GM18951 (cell line): ENCODE measurements at regions not wholly inside any gene's neighbourhood (a gene's known extent, or its start where the extent isn't known, plus 50 kb on each side); places are given as distances from the start of the nearest gene placed in this dataset.

ENCODE experiments used
- POLR2A ChIP-seq: IDR thresholded peaks from 4 replicates; pipeline ENCODE4 v1.6.1; 2011; ENCODE audit warnings: mild to moderate bottlenecking; ENCODE audit not compliant: insufficient read length, insufficient read depth; ENCODE audit errors: extremely low read depth
- in situ Hi-C: fragments of 300-500 bp; cut with MboI; formaldehyde crosslinking; loops from one replicate; pipeline ENCODE4 v1.12.0; 2022; ENCODE audit warnings: low sequenced_read_pairs, mixed read lengths, inconsistent platforms; ENCODE audit not compliant: unreplicated experiment

GRCh38 chr14:105659935-105660527 lies 133.6 kb downstream of the TMEM121 start:
- in situ Hi-C loops, result loop anchor here (25.0 kb wide), 1 partner anchor 277 kb away; no protein-coding TSS in a partner anchor
- TF ChIP-seq POLR2A, result no peak

- in situ Hi-C loops, result loop anchor here (25.0 kb wide), 1 partner anchor 276 kb away; no protein-coding TSS in a partner anchor
Measured at GRCh38 chr14:105660816-105661531, 134.6 kb downstream of the TMEM121 start.

GRCh38 chr14:105662043-105662442 lies 135.7 kb downstream of the TMEM121 start:
- in situ Hi-C loops, result loop anchor here (25.0 kb wide), 1 partner anchor 275 kb away; no protein-coding TSS in a partner anchor

More at GRCh38 chr14:105660816-105661531, 134.6 kb downstream of the TMEM121 start:
- TF ChIP-seq POLR2A, result no peak

- in situ Hi-C loops, result loop anchor here (25.0 kb wide), 1 partner anchor 275 kb away; no protein-coding TSS in a partner anchor
Measured at GRCh38 chr14:105662592-105662991, 136.2 kb downstream of the TMEM121 start.

- in situ Hi-C loops, result loop anchor here (25.0 kb wide), 1 partner anchor 274 kb away; no protein-coding TSS in a partner anchor
Measured at GRCh38 chr14:105663323-105663722, 136.9 kb downstream of the TMEM121 start.

DNA sequence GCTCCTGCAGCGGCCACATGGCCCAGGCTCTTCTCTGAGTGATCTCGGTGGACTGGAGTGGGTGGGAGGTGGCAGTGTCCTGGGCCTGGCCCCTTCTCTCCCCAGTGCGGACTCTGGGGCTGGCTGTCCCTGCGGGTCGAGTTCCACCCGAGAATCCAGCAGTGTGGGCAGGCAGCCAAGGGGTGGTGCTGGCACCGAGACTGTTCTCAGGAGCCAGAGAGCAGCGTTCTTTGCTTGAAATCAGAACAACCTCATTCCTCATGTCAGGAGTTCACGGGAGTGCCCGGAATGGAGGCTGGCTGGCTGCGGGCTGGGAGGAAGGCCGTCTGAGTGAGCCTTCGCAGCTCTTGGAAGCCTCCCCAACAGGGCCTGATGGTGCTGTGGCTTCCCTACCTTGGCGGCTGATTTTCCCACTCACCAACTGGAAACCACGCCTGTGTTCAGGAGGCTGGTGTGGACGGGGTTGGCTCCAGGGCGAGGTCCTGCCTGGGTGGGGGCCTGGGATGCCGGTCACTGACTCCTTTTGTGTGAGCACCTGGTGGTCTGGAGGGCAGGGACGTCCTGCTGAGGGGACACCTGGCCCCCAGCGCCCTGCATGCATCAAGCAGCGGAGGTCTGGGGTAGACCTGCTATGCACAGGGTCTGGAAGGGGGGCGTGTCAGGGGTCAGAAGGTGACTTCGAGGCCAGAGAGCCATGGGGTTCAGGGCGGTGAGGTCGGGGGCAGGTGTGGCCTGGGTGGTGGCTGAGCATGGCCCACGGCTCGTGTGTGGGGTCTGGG lies 137.6 kb downstream of the TMEM121 start:
- in situ Hi-C loops, result loop anchor here (25.0 kb wide), 1 partner anchor 273 kb away; no protein-coding TSS in a partner anchor

GRCh38 chr14:105664691-105665090 lies 138.3 kb downstream of the TMEM121 start:
- no peak for TF ChIP-seq POLR2A
- in situ Hi-C loops, result loop anchor here (25.0 kb wide), 1 partner anchor 273 kb away; no protein-coding TSS in a partner anchor

DNA sequence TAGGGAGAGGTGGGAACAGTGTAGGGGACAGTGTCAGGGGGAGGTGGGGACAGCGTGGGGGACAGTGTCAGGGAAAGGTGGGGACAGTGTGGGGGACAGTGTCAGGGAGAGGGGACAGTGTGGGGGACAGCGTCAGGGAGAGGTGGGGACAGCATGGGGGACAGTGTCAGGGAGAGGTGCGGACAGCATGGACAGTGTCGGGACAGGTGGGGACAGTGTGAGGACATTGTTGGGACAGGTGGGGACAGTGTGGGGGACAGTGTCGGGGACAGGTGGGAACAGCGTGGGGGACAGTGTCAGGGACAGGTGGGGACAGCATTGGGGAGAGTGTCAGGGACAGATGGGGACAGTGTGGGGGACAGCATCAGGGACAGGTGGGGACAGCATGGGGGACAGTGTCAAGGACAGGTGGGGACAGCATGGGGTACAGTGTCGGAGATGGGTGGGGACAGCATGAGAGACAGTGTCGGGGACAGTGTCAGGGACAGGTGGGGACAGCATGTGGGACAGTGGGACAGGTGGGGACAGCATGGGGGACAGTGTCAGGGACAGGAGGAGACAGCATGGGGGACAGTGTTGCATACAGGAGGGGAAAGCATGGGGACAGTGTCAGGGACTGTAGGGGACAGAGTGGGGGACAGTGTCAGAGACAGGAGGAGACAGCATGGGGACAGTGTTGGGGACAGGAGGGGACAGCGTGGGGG lies 139.0 kb downstream of the TMEM121 start:
- in situ Hi-C loops, result loop anchor here (25.0 kb wide), 1 partner anchor 272 kb away; no protein-coding TSS in a partner anchor
- no peak for TF ChIP-seq POLR2A

DNA sequence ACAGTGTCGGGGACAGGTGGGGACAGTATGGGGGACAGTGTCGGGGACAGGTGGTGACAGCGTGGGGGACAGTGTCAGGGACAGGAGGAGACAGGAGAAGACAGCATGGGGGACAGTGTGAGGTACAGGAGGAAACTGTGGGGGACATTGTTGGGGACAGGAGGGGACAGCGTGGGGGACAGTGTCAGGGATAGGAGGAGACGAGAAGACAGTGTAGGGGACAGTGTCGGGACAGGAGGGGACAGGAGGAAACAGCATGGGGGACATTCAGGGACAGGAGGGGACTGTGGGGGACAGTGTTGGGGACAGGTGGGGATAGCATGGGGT lies 139.5 kb downstream of the TMEM121 start:
- in situ Hi-C loops, result loop anchor here (25.0 kb wide), 1 partner anchor 271 kb away; no protein-coding TSS in a partner anchor

GRCh38 chr14:105666420-105666819 lies 140.0 kb downstream of the TMEM121 start:
- no peak for TF ChIP-seq POLR2A
- in situ Hi-C loops, result loop anchor here (25.0 kb wide), 1 partner anchor 271 kb away; no protein-coding TSS in a partner anchor

More for the DNA sequence above, 139.5 kb downstream of the TMEM121 start:
- no peak for TF ChIP-seq POLR2A

DNA sequence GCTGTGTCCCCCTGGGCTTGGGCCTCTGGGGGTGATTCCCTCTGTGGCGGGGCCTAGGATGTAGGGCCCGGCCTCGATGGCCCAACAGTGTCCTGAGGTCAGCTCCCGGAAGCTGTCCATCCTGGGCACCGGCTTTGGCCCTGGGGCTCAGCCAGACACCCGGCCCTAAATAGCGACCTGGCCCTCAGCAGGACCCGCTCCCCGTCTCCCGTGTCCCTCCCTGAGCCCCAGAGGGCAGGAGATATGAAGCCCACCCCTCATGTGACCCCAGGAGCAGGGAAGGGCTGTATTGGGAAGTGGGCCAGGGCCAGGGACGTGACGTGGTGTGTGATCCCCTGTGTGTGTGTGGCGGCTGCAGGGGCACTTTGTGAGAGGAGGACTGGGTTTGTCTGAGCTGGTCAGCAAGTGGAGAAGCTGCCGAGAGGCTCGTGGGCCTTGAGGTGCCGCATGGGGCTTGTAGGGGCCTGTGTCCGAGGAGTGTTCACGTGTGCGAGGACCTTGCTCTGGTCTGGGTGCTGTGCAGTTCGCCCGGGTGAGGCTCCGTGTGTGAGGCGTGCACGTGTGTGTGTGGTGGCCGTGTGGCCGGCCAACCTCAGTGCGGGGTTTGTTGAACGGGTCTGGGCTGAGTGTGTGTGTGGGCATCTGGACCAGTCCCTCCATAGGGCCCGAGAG lies 140.7 kb downstream of the TMEM121 start:
- in situ Hi-C loops, result loop anchor here (25.0 kb wide), 1 partner anchor 270 kb away; no protein-coding TSS in a partner anchor

- in situ Hi-C loops, result loop anchor here (25.0 kb wide), 1 partner anchor 270 kb away; no protein-coding TSS in a partner anchor
Measured at GRCh38 chr14:105667663-105668020, 141.3 kb downstream of the TMEM121 start.

DNA sequence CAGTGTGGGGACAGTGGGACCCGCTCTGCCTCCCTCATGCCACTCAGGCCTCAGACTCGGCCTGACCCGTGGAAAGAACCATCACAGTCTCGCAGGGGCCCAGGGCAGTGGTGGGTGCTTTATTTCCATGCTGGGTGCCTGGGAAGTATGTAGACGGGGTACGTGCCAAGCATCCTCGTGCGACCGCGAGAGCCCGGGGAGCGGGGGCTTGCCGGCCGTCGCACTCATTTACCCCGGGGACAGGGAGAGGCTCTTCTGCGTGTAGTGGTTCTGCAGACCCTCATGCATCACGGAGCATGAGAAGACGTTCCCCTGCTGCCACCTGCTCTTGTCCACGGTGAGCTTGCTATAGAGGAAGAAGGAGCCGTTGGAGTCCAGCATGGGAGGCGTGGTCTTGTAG lies 141.6 kb downstream of the TMEM121 start:
- in situ Hi-C loops, result loop anchor here (25.0 kb wide), 1 partner anchor 269 kb away; no protein-coding TSS in a partner anchor

GRCh38 chr14:105668471-105669230 lies 142.3 kb downstream of the TMEM121 start:
- in situ Hi-C loops, result loop anchor here (25.0 kb wide), 1 partner anchor 269 kb away; no protein-coding TSS in a partner anchor

DNA sequence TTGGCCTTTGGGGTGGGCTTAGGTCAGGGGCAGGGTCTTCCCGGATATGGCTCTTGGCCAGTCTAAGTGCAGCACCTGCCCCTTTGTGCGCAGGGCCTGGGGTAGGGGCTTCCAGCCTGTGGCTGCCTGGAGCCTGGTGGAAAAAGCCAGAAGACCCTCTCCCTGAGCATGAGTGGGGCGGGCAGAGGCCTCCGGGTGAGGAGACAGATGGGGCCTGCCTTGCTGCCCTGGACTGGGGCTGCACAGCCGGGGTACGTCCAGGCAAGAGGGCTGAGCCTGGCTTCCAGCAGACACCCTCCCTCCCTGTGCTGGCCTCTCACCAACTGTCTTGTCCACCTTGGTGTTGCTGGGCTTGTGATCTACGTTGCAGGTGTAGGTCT lies 142.8 kb downstream of the TMEM121 start:
- in situ Hi-C loops, result loop anchor here (25.0 kb wide), 1 partner anchor 268 kb away; no protein-coding TSS in a partner anchor

GRCh38 chr14:105669646-105670045 lies 143.3 kb downstream of the TMEM121 start:
- in situ Hi-C loops, result loop anchor here (5.0 to 25.0 kb wide), 2 partner anchors 117 to 268 kb away; no protein-coding TSS in a partner anchor
